WTC11 (cell line): ENCODE measurements at regions not wholly inside any gene's neighbourhood (a gene's known extent, or its start where the extent isn't known, plus 50 kb on each side); places are given as distances from the start of the nearest gene placed in this dataset.

Source experiments
- FOXK1 ChIP-seq: sonication (generic); formaldehyde crosslinking; IDR thresholded peaks from 2 replicates; pipeline ENCODE4 v1.8.0; 2022; ENCODE audit warnings: mild to moderate bottlenecking, moderate library complexity, missing genetic modification reagents
- TF ChIP-seq, protein P1 (sequence below): sonication (generic); formaldehyde crosslinking; IDR thresholded peaks from 2 replicates; pipeline ENCODE4 v1.8.1; 2022; ENCODE audit warnings: mild to moderate bottlenecking, moderate library complexity, missing genetic modification reagents
- TF ChIP-seq, protein P2 (sequence below): fragments of 200-600 bp; IDR thresholded peaks from 2 replicates; pipeline ENCODE4 v1.8.0; 2022; ENCODE audit warnings: antibody characterized with exemption
- TF ChIP-seq, protein P3 (sequence below): sonication (generic); formaldehyde crosslinking; IDR thresholded peaks from 2 replicates; pipeline ENCODE4 v1.8.0; 2022; ENCODE audit warnings: mild to moderate bottlenecking, missing genetic modification reagents
- TF ChIP-seq, protein P4 (sequence below): sonication (generic); formaldehyde crosslinking; IDR thresholded peaks from 2 replicates; pipeline ENCODE4 v1.8.0; 2022; ENCODE audit warnings: mild to moderate bottlenecking, missing genetic modification reagents

DNA sequence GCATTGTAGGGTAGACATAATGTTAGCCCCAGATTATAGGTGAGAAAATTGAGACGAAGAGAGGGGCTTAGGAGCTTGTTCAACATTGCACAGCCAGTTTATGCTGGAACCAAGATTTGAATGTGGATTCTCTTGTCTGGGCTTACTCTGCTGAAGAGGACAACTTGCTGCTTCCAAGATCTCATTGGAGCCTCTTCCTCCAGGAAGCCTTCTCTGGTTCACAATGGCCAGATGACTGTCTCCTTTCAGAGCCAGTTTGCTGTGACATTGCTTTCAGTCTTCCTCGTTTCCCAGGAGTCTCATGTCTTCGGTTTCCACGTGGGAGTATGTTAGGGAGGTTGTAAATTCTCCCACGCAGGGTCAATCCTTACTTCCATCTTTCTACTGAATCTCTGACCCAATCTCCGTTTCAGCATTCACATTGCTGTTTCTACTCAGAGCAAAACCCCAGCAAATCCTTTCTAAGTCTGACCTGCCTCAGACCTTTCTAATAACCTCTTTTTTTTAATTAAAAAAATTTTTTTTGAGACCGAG lies 62.2 kb upstream of the LHX5 start:
- TF ChIP-seq, protein P1, sequence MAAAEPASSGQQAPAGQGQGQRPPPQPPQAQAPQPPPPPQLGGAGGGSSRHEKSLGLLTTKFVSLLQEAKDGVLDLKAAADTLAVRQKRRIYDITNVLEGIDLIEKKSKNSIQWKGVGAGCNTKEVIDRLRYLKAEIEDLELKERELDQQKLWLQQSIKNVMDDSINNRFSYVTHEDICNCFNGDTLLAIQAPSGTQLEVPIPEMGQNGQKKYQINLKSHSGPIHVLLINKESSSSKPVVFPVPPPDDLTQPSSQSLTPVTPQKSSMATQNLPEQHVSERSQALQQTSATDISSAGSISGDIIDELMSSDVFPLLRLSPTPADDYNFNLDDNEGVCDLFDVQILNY (CRISPR knock-in tag), result no peak
- TF ChIP-seq, protein P2, sequence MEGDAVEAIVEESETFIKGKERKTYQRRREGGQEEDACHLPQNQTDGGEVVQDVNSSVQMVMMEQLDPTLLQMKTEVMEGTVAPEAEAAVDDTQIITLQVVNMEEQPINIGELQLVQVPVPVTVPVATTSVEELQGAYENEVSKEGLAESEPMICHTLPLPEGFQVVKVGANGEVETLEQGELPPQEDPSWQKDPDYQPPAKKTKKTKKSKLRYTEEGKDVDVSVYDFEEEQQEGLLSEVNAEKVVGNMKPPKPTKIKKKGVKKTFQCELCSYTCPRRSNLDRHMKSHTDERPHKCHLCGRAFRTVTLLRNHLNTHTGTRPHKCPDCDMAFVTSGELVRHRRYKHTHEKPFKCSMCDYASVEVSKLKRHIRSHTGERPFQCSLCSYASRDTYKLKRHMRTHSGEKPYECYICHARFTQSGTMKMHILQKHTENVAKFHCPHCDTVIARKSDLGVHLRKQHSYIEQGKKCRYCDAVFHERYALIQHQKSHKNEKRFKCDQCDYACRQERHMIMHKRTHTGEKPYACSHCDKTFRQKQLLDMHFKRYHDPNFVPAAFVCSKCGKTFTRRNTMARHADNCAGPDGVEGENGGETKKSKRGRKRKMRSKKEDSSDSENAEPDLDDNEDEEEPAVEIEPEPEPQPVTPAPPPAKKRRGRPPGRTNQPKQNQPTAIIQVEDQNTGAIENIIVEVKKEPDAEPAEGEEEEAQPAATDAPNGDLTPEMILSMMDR, result no peak
- TF ChIP-seq, protein P3, sequence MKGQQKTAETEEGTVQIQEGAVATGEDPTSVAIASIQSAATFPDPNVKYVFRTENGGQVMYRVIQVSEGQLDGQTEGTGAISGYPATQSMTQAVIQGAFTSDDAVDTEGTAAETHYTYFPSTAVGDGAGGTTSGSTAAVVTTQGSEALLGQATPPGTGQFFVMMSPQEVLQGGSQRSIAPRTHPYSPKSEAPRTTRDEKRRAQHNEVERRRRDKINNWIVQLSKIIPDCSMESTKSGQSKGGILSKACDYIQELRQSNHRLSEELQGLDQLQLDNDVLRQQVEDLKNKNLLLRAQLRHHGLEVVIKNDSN, result no peak
- TF ChIP-seq, protein P4, sequence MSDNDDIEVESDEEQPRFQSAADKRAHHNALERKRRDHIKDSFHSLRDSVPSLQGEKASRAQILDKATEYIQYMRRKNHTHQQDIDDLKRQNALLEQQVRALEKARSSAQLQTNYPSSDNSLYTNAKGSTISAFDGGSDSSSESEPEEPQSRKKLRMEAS (CRISPR knock-in tag), result no peak
- no peak for TF ChIP-seq FOXK1 (CRISPR knock-in tag)
